DND-41 (cell line): ENCODE measurements at regions not wholly inside any gene's neighbourhood (a gene's known extent, or its start where the extent isn't known, plus 50 kb on each side); places are given as distances from the start of the nearest gene placed in this dataset.

Experiments used
- EZH2 ChIP-seq: IDR thresholded peaks from 3 replicates; pipeline ENCODE4 v1.6.1; 2012; ENCODE audit warnings: borderline replicate concordance, low read depth, mild to moderate bottlenecking, moderate library complexity, low read length, inconsistent platforms; ENCODE audit not compliant: severe bottlenecking
- TF ChIP-seq, protein P1 (sequence below): IDR thresholded peaks from 2 replicates; pipeline ENCODE4 v1.5.1; 2012; ENCODE audit warnings: borderline replicate concordance, low read length, moderate library complexity, mild to moderate bottlenecking; ENCODE audit not compliant: poor library complexity, severe bottlenecking; ENCODE audit errors: extremely low read depth

GRCh38 chr11:119845305-119845704, 116.3 kb upstream of the NECTIN1 start:
- TF ChIP-seq, protein P1, sequence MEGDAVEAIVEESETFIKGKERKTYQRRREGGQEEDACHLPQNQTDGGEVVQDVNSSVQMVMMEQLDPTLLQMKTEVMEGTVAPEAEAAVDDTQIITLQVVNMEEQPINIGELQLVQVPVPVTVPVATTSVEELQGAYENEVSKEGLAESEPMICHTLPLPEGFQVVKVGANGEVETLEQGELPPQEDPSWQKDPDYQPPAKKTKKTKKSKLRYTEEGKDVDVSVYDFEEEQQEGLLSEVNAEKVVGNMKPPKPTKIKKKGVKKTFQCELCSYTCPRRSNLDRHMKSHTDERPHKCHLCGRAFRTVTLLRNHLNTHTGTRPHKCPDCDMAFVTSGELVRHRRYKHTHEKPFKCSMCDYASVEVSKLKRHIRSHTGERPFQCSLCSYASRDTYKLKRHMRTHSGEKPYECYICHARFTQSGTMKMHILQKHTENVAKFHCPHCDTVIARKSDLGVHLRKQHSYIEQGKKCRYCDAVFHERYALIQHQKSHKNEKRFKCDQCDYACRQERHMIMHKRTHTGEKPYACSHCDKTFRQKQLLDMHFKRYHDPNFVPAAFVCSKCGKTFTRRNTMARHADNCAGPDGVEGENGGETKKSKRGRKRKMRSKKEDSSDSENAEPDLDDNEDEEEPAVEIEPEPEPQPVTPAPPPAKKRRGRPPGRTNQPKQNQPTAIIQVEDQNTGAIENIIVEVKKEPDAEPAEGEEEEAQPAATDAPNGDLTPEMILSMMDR: no peak
- TF ChIP-seq EZH2: no peak
